Dedifferentiated amniotic fluid mesenchymal stem cell (primary cell): ENCODE measurements at regions not wholly inside any gene's neighbourhood (a gene's known extent, or its start where the extent isn't known, plus 50 kb on each side); places are given as distances from the start of the nearest gene placed in this dataset.
A peak's percentile ranks its signal among the peaks of the same experiment; 100 is the strongest.

Source experiments
- DNase-seq: peaks from one replicate; pipeline ENCODE4 v3.0.0-alpha.2; 2016; ENCODE audit errors: extremely low spot score

DNA sequence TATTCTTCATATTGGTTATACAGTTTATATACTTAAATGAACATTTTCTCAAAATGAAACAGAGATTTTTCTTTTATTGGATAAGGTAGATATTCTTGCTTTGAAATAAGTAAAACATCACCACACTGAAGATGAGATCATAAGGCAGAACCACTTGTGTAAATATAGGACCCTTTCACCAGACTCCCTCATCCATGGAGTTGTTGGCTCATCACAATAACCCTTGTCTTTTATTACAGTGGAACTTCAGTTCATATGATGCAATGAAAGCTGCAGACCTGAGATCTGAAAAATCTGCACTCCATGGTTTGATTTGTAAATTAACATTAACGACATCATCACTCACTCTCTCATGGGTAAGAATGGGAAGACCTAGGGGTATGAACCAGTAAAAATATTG, 51.9 kb upstream of the DBX2 start:
- no peak for DNase-seq

DNA sequence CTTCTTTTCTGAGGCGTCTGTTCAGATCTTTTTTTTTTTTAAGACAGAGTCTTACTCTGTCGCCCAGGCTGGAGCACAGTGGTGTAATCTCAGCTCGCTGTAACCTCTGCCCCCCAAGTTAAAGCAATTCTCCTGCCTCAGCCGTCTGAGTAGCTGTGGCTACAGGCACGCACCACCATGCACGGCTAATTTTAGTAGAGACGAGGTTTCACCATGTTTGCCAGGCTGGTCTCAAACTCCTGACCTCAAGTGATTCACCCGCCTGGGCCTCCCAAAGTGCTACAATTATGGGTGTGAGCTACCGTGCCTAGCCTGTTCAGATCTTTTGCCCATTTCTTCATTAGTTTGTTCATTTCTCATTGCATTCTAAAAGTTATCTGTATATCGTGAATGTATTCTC, 55.1 kb upstream of the DBX2 start:
- no peak for DNase-seq

DNA sequence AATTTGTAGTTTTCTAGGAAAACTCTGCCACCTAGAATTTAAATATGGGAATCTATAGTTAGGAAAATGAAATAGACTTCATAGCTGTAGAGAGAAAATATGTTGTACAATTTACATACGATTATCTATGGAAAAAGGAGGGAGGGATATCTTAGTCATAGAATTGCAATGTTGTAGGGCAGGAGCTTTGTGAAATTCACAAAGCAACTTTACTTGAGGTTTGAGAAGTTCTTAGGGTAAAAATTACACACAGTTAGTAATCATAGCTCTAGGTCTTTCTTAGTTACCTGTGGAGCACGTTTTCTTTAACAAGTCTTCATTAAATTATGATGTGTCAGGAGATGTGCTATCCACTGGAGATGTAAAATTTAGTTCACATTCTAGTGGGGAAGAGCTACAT, 61.4 kb upstream of the DBX2 start:
- no peak for DNase-seq

DNA sequence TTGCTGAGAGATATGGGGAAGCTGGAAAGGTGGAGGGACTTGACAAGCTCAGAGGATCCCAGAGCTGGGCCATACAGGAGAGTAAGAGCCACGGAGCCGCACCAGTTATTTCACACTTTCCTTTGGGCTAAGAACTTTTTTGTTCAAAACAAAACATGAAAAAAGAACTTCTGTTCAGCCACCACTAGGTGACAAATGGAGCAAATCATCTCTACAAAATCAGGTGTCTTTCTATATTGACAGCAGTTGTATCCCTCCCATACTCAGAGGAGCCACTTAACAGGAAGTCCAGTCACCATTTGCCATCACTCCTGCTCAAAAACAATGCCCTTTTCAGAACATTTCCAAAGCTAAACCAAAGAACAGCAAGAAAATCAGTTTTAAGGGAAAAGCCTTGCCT, 70.3 kb upstream of the DBX2 start:
- DNase-seq, result no peak

DNA sequence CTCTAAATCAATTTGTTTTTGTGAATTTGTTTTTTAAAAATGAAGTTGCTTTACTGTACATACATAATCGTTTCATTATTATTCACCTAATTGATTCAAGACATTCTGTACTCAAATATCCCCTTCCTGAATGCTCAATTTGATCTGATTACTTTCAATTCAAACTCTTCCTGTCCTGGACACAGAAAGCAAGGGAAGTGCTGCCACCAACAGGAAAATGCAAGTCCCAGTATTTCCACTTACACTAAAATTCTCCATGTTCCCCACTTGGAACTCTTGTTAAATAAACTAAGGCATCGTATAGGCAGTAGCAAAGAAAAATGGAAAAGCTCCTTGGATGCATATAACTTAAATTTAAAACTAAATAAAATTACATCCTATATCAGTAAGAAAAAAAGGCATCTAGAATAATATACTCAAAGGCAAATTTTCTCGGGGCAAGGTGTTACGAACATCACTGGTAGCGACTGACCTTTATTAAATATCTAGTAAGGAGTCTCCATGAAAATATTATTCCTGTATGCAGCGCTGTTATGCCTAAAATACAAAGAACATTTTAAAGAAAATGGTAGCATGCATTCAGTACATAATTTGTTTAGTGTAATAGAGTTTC, 72.0 kb upstream of the DBX2 start:
- no peak for DNase-seq

DNA sequence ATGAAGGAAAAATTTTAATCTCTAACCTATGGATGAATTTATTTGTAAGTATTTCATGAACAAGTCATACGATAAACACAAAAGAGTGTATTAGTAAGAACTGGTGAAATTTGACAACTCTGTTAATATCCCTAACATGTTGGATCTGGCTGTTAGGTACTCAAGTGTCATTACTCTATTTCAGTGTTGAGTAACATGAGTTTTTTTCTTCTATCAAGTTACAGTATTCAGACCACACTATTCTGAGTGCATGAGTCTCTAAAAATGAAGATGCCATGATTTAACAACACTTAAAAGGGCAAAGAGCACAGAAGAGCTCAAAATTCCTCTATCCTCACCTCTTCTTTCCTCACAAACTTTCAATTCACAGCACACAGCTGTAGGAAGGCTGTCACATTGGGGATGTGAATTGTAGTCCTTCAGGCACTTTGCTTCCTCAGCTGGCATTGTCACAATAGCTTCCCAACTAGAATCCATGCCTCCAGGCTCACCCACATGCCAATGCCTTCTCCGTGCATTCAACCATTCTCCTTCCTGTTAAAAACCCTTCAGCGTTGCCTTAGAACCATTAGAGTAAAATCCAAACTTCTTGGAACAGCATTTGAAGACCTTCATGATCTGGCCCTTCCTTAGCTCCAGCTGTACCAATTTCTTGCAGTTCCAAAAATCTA, 73.7 kb upstream of the DBX2 start:
- DNase-seq, result no peak

DNA sequence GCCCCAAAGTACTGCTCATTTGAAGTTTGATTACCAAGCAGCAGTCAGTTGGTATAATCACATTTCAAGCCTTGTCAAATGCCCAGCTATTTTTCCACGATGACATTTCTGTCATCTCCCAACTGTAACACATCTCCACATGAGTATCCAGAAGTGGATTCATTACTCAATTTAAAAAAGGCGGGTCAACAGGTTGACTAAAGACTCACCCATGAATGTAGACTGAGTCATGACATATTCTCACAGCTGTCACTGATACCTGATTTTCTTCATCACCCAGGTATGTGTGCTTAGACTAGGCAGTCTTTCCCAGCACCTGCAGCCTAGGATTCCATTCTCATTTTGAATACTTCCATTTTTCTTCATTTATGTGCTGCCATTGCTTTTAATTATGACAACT, 75.1 kb upstream of the DBX2 start:
- DNase-seq, result no peak

DNA sequence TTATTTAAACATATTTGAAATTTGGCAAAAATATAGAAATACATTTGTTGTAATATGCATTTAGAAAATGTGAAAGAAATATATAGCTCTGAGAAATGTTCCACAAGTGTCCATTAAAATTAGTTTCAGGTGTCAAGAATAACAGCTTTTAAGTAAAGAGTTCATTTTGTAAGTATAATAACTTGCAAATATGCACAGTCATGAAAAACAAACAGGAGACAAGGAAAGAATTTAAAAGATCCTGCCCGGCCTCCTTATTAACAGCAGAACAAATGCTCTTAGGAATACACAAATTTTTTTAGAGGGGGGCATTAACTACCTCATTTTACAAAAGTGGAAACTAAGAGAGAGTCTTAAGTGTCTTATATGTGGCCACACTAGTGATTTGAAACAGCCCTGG, 77.7 kb upstream of the DBX2 start:
- DNase-seq, result no peak

DNA sequence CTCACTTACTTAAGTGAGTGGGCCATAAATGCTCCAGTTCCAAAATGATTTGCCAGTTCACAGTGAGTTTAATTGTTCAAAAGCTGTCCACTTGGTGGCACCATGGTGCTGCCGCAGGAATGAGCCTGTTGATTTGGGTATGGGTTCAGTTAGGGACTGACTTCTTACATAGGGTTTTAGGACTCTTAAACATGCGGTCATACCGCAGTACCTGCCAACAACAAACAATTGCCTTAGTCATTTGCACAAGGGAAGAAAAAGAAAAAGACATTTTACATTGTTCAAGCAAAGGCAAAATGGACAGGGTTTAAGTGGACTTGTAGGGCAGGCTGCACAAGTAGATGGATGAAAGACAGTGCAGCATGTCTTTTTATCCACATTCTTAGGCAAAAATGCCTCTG, 80.0 kb upstream of the DBX2 start:
- peak; percentile 36 for DNase-seq

DNA sequence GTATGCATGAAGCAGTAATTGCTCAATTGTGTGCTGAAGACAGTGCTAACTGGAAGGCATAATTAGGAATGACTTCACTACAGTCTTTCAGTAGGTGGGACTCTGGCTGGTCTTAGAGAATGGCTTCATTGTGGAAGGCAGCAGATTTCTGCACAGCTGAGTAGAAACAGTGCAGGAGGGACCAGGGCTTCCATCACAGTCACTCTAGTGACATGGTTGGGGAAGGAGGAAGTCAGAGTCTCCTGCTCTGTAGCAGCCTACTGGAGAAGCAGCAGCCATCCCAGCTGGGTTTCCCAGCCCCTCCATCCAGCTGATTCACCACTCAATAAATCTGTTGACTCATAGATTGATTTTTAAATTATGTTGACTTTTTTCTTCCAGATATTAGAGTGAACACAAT, 80.6 kb upstream of the DBX2 start:
- no peak for DNase-seq

DNA sequence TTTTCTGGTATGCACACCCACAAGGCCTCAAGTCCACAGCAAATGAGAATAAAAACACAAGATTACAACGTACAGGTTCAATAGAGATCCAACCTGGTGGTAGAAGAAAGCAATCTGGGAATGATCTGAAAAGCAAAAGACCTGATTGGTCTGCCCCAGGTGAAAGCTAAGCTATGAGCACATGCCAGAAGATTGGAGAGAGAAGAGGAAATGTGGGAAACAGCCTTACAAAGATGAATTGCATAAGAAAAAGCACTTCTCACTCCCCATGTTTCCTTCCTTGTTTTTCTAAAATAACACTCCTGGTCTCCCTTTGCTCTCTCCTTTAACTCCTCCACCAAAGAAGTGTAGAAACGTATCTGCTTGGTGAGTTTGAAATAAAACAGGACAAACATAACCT, 77.3 kb upstream of the ANO6 start:
- DNase-seq, result no peak

DNA sequence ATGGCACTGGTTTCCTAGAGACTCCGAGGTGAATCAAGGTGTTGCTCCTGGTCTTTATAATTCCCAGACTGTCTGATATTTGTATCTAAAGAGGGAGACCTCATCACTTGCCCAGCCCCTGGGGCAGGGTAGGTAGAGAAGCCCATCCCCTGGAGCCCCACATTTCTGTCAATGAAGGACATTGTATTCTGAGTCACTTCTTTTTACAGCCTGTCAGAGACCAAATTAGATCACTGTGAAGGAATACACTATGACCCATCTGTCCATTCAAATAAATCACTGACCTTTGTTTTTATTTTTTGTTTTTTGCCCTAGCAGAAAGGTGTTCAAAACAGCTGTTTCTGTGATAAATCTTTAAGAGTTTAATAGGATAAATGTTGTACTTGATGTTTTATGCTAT, 67.9 kb upstream of the ANO6 start:
- no peak for DNase-seq

DNA sequence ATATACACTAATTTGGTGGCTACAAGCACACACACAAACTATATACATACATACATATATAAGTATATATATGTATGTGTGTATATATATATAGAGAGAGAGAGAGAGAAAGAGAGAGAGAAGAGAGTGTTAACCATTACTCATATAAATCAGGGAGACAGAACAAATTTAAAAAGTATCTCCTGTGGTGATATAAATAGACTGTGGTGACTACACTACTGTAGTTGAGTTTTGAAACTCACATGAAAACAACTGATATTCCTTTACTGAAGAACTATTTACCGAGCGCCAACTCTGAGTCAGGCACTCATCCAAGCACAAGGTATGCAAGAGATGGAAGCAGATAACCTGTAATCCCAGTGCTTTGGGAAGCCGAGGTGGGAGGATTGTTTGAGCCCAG, 67.3 kb upstream of the ANO6 start:
- DNase-seq, result no peak

DNA sequence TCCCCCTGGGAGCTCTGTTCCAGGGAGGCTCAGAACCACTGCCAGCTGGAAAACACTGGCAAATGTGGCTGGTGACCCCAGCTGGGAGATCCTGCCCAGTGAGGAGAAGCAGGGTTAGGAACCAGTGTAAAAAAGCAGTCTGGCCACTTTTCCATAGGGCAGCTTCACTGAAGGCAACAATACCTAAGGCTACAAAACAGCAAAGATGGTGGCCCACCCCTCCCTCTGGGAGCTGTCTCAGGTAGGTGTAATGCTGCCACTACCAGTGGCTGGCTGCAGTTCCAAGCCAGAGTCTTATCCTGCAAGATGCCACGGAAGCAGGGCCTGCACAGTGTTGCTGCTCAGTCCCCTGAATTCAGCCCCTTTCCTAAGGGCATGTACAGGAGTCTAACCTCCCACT, 50.6 kb upstream of the ANO6 start:
- no peak for DNase-seq

DNA sequence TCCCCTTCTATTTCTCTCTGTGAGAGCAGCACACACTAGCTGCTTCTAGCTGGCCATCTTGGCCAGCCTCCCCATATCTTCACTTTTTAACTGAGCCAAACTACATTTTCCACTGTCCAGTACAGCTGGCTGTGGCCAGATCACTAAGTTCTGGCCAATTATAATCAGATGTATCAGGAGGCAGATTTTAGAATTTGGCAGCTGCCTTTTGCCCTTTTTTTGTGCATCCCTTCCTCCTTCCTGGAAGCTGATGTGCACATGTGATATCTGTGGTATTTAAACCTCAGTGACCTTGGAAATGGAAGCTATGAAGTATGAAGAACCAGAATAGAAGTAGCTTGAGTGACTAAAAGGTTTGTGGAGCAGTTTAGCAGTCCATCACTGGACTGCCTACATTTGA, 49.8 kb upstream of the ANO6 start:
- DNase-seq, result no peak
